Kasumi-1 (cell line): ENCODE measurements at regions not wholly inside any gene's neighbourhood (a gene's known extent, or its start where the extent isn't known, plus 50 kb on each side); places are given as distances from the start of the nearest gene placed in this dataset.
"Not testable (repeated sequence)": the region's sequence is repeated elsewhere in the genome, so short reads cannot be mapped to it uniquely, and the experiment has no call there.

Source experiments
- DNase-seq, 2 experiments: peaks; one replicate each; lab custom pipeline; 2025; lab: John Stamatoyannopoulos, UW

- DNase-seq = no peak
Observed at GRCh38 chr5:57940879-57941278, 458.3 kb upstream of the ACTBL2 start.

- DNase-seq = no peak
Observed at GRCh38 chr5:57940236-57940635, 457.6 kb upstream of the ACTBL2 start.

- DNase-seq = no peak
Observed at GRCh38 chr5:57939771-57940170, 457.2 kb upstream of the ACTBL2 start.

- DNase-seq = no peak
Observed at GRCh38 chr5:57939335-57939734, 456.7 kb upstream of the ACTBL2 start.

- no peak for DNase-seq
Observed at GRCh38 chr5:57938174-57938557, 455.6 kb upstream of the ACTBL2 start.

- no peak for DNase-seq
Observed at GRCh38 chr5:57937501-57938173, 455.0 kb upstream of the ACTBL2 start.

GRCh38 chr5:57937025-57937424 is 454.4 kb upstream of the ACTBL2 start:
- DNase-seq = no peak

- DNase-seq = no peak
Observed at GRCh38 chr5:57932761-57933160, 450.1 kb upstream of the ACTBL2 start.

GRCh38 chr5:57931807-57932206 is 449.2 kb upstream of the ACTBL2 start:
- DNase-seq = peak in 1 of 2 experiments; percentile 2

- no peak for DNase-seq
Observed at GRCh38 chr5:57931352-57931751, 448.7 kb upstream of the ACTBL2 start.

GRCh38 chr5:57929271-57929670 is 446.7 kb upstream of the ACTBL2 start:
- no peak for DNase-seq

- not testable (repeated sequence) for DNase-seq
Observed at GRCh38 chr5:57923094-57923493, 440.5 kb upstream of the ACTBL2 start.

- DNase-seq = no peak
Observed at GRCh38 chr5:57917004-57917403, 434.4 kb upstream of the ACTBL2 start.

GRCh38 chr5:57915536-57915935 is 432.9 kb upstream of the ACTBL2 start:
- DNase-seq = no peak

- DNase-seq = no peak
Observed at GRCh38 chr5:57911438-57911837, 428.8 kb upstream of the ACTBL2 start.

- DNase-seq = no peak
Observed at GRCh38 chr5:57906671-57907070, 424.1 kb upstream of the ACTBL2 start.

- DNase-seq = peak in 1 of 2 experiments; percentile 9
Observed at GRCh38 chr5:57903458-57903857, 420.8 kb upstream of the ACTBL2 start.

GRCh38 chr5:57902095-57902494 is 419.5 kb upstream of the ACTBL2 start:
- DNase-seq = no peak

- peak; percentile 2 to 14 for DNase-seq
Observed at GRCh38 chr5:57900381-57900944, 417.9 kb upstream of the ACTBL2 start.

- DNase-seq = no peak
Observed at GRCh38 chr5:57896576-57896975, 414.0 kb upstream of the ACTBL2 start.

GRCh38 chr5:57895766-57896165 is 413.2 kb upstream of the ACTBL2 start:
- DNase-seq = no peak

- no peak for DNase-seq
Observed at GRCh38 chr5:57893926-57894325, 411.3 kb upstream of the ACTBL2 start.

- no peak for DNase-seq
Observed at GRCh38 chr5:57891443-57891842, 408.8 kb upstream of the ACTBL2 start.

GRCh38 chr5:57889558-57889957 is 406.9 kb upstream of the ACTBL2 start:
- DNase-seq = no peak
